ENCODE measurements at regions not wholly inside any gene's neighbourhood (a gene's known extent, or its start where the extent isn't known, plus 50 kb on each side); places are given as distances from the start of the nearest gene placed in this dataset.
"Not testable (repeated sequence)": the region's sequence is repeated elsewhere in the genome, so short reads cannot be mapped to it uniquely, and the experiment has no call there.

DNA sequence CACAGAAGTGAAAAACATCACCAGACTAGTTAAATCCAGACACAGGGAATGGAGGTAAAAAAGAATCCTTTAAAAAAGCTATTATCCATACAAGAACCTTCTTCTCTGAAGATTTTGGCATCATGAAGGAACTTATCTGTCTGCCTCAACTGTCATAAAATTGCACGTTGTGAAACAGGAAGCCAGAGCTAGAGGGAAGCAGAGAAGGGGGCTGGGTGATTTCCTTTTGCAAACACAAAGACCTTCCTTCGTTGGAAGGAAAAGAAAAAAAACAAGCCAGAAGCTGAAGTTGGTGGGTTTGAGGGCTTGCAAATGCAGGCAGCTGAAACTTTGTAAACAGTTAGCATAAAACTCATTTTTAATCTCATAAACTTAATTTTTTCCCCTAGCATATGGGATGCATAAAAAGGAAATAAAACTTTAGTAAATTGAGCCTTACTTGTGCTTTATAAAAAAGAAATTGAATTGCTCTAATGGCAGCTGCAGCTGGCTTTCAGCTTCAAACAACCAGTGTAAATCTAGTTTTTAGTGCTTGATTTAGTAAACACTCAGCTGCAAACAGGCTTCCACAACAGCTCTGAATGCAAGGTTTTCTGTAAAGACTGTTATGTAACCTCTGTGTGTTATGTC is 101.6 kb downstream of the OTUD1 start (continued):
- TF ChIP-seq ELF1 (IDR thresholded peaks at IDR 0.05; ENCODE audit: borderline replicate concordance, low read depth) (no peak), ZFX (IDR thresholded peaks at IDR 0.05) (no peak), TCF7L2 (IDR thresholded peaks at IDR 0.05; ENCODE audit: borderline replicate concordance, extremely low read depth, insufficient read depth, insufficient read length) (no peak), SP1 (IDR thresholded peaks at IDR 0.05; ENCODE audit: low read depth) (no peak)

DNA sequence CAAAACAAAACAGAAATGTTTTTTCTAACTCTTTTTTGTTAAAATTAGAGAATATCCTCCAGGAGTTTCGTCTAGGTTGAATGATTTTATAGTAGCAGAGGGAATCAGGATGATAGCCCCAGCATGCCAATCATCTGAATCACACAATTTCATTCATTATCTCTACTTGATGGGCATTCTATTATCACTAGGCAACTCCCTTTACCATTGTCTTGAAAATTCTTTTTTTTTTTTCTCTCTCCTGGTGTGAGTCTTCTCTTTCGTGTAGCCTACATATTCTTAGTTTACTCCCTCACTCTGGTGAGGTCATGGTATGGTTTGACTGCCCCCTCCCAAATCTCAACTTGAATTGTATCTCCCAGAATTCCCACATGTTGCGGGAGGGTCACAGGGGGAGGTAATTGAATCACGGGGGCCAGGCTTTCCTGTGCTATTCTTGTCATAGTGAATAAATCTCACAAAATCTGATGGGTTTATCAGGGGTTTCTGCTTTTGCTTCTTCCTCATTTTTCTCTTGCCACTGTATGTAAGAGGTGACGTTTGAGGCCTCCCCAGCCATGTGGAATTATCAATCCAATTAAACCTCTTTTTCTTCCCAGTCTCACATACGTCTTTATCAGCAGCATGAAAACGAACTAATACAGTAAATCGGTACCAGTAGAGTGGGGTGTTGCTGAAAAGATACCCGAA is 105.0 kb downstream of the OTUD1 start:
- Histone ChIP-seq H2AFZ (ENCODE audit: low read depth, low read length, poor library complexity, severe bottlenecking) (no peak overlapping the region), H3K4me2 (ENCODE audit: low read length) (no peak overlapping the region), H3K36me3 (ENCODE audit: control insufficient read depth in 1 of 2, insufficient read depth in 2 of 2, low read length in 2 of 2) (no peaks in the 10 kb centered on the region), H3K27me3 (ENCODE audit: insufficient read depth, low read length) (peaks cover 25% of the 10 kb centered on the region), H3K9me3 (ENCODE audit: control insufficient read depth in 1 of 2, insufficient read depth in 1 of 2, low read depth in 1 of 2, low read length in 2 of 2) (no peaks in the 10 kb centered on the region), H3K9me2 (ENCODE audit: insufficient read depth) (no peaks in the 10 kb centered on the region), H3K79me2 (ENCODE audit: insufficient read depth, low read length) (no peaks in the 10 kb centered on the region), H3K4me1 (ENCODE audit: control insufficient read depth in 1 of 2, insufficient read depth in 2 of 2, low read length in 2 of 2) (no peaks in the 10 kb centered on the region), H3K9ac (ENCODE audit: low read length) (no peak overlapping the region), H3K27ac (ENCODE audit: low read depth, low read length) (no peak overlapping the region), H4K20me1 (ENCODE audit: insufficient read depth) (no peaks in the 10 kb centered on the region), H3K4me3 (replicated peaks in 1 of 2; ENCODE audit: low read depth in 1 of 2, low read length in 2 of 2) (no peak overlapping the region)
- ChIA-PET RAD21 (ENCODE audit: low non-redundant PET in 1 of 2, low total read pairs in 2 of 2, uncharacterized antibody in 2 of 2, unreplicated experiment in 2 of 2) (no interaction called here), POLR2A (no interaction called here), CTCF (no interaction called here)
- no TSS peak for BruUV-seq (replicated peaks)
- DNase-seq (ENCODE audit: low read depth, low spot score) (no peak), ATAC-seq (no peak)
- no peak for TF ChIP-seq EGR1 (IDR thresholded peaks at IDR 0.05; ENCODE audit: low read depth)
- TF ChIP-seq TCF7L2 (IDR thresholded peaks at IDR 0.05; ENCODE audit: borderline replicate concordance, extremely low read depth, insufficient read depth, insufficient read length), result no peak
- TF ChIP-seq FOSL1 (IDR thresholded peaks at IDR 0.05; ENCODE audit: low read depth), result no peak
- no peak for TF ChIP-seq ZNF274 (IDR thresholded peaks at IDR 0.05; ENCODE audit: low read depth, low read length)
- TF ChIP-seq, protein P1, sequence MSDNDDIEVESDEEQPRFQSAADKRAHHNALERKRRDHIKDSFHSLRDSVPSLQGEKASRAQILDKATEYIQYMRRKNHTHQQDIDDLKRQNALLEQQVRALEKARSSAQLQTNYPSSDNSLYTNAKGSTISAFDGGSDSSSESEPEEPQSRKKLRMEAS (IDR thresholded peaks at IDR 0.05), result no peak
- TF ChIP-seq, protein P2, sequence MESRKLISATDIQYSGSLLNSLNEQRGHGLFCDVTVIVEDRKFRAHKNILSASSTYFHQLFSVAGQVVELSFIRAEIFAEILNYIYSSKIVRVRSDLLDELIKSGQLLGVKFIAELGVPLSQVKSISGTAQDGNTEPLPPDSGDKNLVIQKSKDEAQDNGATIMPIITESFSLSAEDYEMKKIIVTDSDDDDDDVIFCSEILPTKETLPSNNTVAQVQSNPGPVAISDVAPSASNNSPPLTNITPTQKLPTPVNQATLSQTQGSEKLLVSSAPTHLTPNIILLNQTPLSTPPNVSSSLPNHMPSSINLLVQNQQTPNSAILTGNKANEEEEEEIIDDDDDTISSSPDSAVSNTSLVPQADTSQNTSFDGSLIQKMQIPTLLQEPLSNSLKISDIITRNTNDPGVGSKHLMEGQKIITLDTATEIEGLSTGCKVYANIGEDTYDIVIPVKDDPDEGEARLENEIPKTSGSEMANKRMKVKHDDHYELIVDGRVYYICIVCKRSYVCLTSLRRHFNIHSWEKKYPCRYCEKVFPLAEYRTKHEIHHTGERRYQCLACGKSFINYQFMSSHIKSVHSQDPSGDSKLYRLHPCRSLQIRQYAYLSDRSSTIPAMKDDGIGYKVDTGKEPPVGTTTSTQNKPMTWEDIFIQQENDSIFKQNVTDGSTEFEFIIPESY (IDR thresholded peaks at IDR 0.05; ENCODE audit: extremely low read depth, insufficient replicate concordance, low read length), result no peak
- no peak for TF ChIP-seq POLR2AphosphoS5 (IDR thresholded peaks at IDR 0.05; ENCODE audit: low read depth, low read length)
- TF ChIP-seq, protein P3, sequence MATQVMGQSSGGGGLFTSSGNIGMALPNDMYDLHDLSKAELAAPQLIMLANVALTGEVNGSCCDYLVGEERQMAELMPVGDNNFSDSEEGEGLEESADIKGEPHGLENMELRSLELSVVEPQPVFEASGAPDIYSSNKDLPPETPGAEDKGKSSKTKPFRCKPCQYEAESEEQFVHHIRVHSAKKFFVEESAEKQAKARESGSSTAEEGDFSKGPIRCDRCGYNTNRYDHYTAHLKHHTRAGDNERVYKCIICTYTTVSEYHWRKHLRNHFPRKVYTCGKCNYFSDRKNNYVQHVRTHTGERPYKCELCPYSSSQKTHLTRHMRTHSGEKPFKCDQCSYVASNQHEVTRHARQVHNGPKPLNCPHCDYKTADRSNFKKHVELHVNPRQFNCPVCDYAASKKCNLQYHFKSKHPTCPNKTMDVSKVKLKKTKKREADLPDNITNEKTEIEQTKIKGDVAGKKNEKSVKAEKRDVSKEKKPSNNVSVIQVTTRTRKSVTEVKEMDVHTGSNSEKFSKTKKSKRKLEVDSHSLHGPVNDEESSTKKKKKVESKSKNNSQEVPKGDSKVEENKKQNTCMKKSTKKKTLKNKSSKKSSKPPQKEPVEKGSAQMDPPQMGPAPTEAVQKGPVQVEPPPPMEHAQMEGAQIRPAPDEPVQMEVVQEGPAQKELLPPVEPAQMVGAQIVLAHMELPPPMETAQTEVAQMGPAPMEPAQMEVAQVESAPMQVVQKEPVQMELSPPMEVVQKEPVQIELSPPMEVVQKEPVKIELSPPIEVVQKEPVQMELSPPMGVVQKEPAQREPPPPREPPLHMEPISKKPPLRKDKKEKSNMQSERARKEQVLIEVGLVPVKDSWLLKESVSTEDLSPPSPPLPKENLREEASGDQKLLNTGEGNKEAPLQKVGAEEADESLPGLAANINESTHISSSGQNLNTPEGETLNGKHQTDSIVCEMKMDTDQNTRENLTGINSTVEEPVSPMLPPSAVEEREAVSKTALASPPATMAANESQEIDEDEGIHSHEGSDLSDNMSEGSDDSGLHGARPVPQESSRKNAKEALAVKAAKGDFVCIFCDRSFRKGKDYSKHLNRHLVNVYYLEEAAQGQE (IDR thresholded peaks at IDR 0.05; ENCODE audit: low read depth), result no peak
- no peak for TF ChIP-seq ELF1 (IDR thresholded peaks at IDR 0.05; ENCODE audit: borderline replicate concordance, low read depth)
- intact Hi-C loops (cut with micrococcal nuclease), result loop anchor here (10.0 kb wide), 1 partner anchor 651 kb away; no protein-coding TSS in a partner anchor

DNA sequence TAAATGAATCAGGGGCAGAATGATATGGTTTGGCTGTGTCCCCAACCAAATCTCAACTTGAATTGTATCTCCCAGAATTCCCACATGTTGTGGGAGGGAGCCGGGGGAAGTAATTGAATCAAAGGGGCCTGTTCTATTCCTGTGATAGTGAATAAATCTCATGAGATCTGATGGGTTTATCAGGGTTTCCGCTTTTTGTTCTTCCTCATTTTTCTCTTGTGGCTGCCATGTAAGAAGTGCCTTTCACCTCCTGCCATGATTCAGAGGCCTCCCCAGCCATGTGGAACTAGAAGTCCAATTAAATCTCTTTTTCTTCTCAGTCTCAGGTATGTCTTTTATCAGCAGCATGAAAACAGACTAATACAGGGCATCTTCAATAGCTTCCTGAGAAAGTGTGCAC is 107.0 kb downstream of the OTUD1 start:
- H3K4me1 ChIP-seq (ENCODE audit: control insufficient read depth in 1 of 2, insufficient read depth in 2 of 2, low read length in 2 of 2); RAD21 ChIA-PET (ENCODE audit: low non-redundant PET in 1 of 2, low total read pairs in 2 of 2, uncharacterized antibody in 2 of 2, unreplicated experiment in 2 of 2); H3K36me3 ChIP-seq (ENCODE audit: control insufficient read depth in 1 of 2, insufficient read depth in 2 of 2, low read length in 2 of 2); CTCF ChIA-PET; ATAC-seq; H3K79me2 ChIP-seq (ENCODE audit: insufficient read depth, low read length); H3K27ac ChIP-seq (ENCODE audit: low read depth, low read length); BruUV-seq (replicated peaks); H3K9me2 ChIP-seq (ENCODE audit: insufficient read depth); H4K20me1 ChIP-seq (ENCODE audit: insufficient read depth); H3K9ac ChIP-seq (ENCODE audit: low read length); H2AFZ ChIP-seq (ENCODE audit: low read depth, low read length, poor library complexity, severe bottlenecking); H3K4me2 ChIP-seq (ENCODE audit: low read length); H3K4me3 ChIP-seq (replicated peaks in 1 of 2; ENCODE audit: low read depth in 1 of 2, low read length in 2 of 2); DNase-seq (ENCODE audit: low read depth, low spot score); H3K9me3 ChIP-seq (ENCODE audit: control insufficient read depth in 1 of 2, insufficient read depth in 1 of 2, low read depth in 1 of 2, low read length in 2 of 2); POLR2A ChIA-PET: not testable (repeated sequence)
- intact Hi-C loops (cut with micrococcal nuclease), result loop anchor here (10.0 kb wide), 1 partner anchor 649 kb away; no protein-coding TSS in a partner anchor
- peaks cover 16% of the 10 kb centered on the region for H3K27me3 ChIP-seq (ENCODE audit: insufficient read depth, low read length)
